ENCODE measurements at regions not wholly inside any gene's neighbourhood (a gene's known extent, or its start where the extent isn't known, plus 50 kb on each side); places are given as distances from the start of the nearest gene placed in this dataset.

- no peaks in the 10 kb centered on the region for H3K4me1 ChIP-seq (ENCODE audit: control insufficient read depth, insufficient read depth, low read length)
- TF ChIP-seq ZNF529 (tag by site-specific recombination; IDR thresholded peaks at IDR 0.05; ENCODE audit: insufficient replicate concordance) (no peak), ZNF776 (tag by site-specific recombination; IDR thresholded peaks at IDR 0.05; ENCODE audit: borderline replicate concordance) (no peak)
- H3K9me3 ChIP-seq (ENCODE audit: control insufficient read depth, insufficient read depth, low read depth, low read length): no peaks in the 10 kb centered on the region
- ChIA-PET CTCF (interaction anchor here (0.6 to 5.6 kb wide), 3 partner anchors 11 to 50 kb away, joined by 3 to 39 read pairs (median 3); no protein-coding TSS in a partner anchor), POLR2A (no interaction called here)
- H3K4me3 ChIP-seq (ENCODE audit: low read depth, low read length): no peak overlapping the region
- H3K36me3 ChIP-seq (ENCODE audit: control insufficient read depth in 2 of 2, insufficient read depth in 1 of 2, low read length in 2 of 2): no peaks in the 10 kb centered on the region
- H3K27ac ChIP-seq (ENCODE audit: extremely low read depth, low read depth, low read length): no peak overlapping the region
Measured at GRCh38 chr10:113442336-113442735, 110.5 kb upstream of the HABP2 start.

- Histone ChIP-seq H3K9me3 (ENCODE audit: control insufficient read depth, insufficient read depth, low read depth, low read length) (no peaks in the 10 kb centered on the region), H3K4me3 (ENCODE audit: low read depth, low read length) (no peak overlapping the region), H3K36me3 (ENCODE audit: control insufficient read depth in 2 of 2, insufficient read depth in 1 of 2, low read length in 2 of 2) (no peaks in the 10 kb centered on the region), H3K27ac (ENCODE audit: extremely low read depth, low read depth, low read length) (no peak overlapping the region), H3K4me1 (ENCODE audit: control insufficient read depth, insufficient read depth, low read length) (no peaks in the 10 kb centered on the region)
- CTCF ChIA-PET: interaction anchor here (0.6 to 5.6 kb wide), 4 partner anchors 10 to 880 kb away, joined by 3 to 39 read pairs (median 6); no protein-coding TSS in a partner anchor
- TF ChIP-seq ZNF354C (tag by site-specific recombination; IDR thresholded peaks at IDR 0.05; ENCODE audit: borderline replicate concordance, low read depth): no peak
- TF ChIP-seq ZBTB6 (tag by site-specific recombination; IDR thresholded peaks at IDR 0.05): no peak
- TF ChIP-seq ZNF202 (tag by site-specific recombination; IDR thresholded peaks at IDR 0.05; ENCODE audit: borderline replicate concordance): no peak
- TF ChIP-seq GLI4 (tag by site-specific recombination; IDR thresholded peaks at IDR 0.05): no peak
- no peak for TF ChIP-seq ZNF362 (tag by site-specific recombination; IDR thresholded peaks at IDR 0.05)
- TF ChIP-seq ZBTB1 (tag by site-specific recombination; IDR thresholded peaks at IDR 0.05): no peak
- POLR2A ChIA-PET: no interaction called here
Measured at GRCh38 chr10:113443141-113443925, 109.5 kb upstream of the HABP2 start.

DNA sequence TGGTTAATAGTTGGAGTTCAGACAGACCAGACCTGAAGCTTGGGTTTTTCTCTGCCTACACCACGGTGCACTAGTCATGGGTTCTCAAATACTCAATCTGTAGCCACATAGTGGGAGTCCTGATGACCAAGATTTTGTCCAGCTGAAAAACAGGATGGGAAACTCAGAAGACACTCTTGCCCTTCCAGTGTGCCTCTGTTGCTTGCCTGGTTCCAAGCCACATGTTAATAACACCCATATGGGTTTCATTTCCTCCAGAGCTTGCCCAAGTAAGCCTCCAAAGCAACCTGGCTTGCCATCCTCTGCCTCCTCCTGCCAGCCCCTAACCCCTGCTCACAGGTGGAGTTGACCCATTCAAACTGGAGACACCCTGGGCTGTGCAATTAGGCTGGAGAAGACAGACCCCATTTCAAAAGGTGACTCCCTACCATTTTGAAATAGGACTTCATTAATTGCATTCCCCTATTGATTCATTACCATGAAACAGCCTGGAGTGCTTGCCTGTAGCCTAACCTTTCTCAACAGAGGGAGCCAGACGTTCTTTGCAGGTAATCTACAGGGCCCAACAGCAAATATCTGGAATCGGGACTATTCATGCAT lies 108.0 kb upstream of the HABP2 start:
- no peaks in the 10 kb centered on the region for H3K36me3 ChIP-seq (ENCODE audit: control insufficient read depth in 2 of 2, insufficient read depth in 1 of 2, low read length in 2 of 2)
- H3K9me3 ChIP-seq (ENCODE audit: control insufficient read depth, insufficient read depth, low read depth, low read length): no peaks in the 10 kb centered on the region
- H3K4me1 ChIP-seq (ENCODE audit: control insufficient read depth, insufficient read depth, low read length): no peaks in the 10 kb centered on the region
- TF ChIP-seq ZFHX2 (tag by site-specific recombination; conservative IDR thresholded peaks at IDR 0.05) (no peak), ZNF112 (tag by site-specific recombination; IDR thresholded peaks at IDR 0.05) (no peak), ZNF785 (tag by site-specific recombination; IDR thresholded peaks at IDR 0.05) (no peak), KLF10 (tag by site-specific recombination; IDR thresholded peaks at IDR 0.05) (no peak), ZSCAN16 (tag by site-specific recombination; IDR thresholded peaks at IDR 0.05) (no peak), ZBTB20 (tag by site-specific recombination; IDR thresholded peaks at IDR 0.05) (no peak), ZNF701 (tag by site-specific recombination; IDR thresholded peaks at IDR 0.05) (no peak), ZNF768 (tag by site-specific recombination; IDR thresholded peaks at IDR 0.05) (no peak), ELK4 (IDR thresholded peaks at IDR 0.05; ENCODE audit: borderline replicate concordance, low read depth, low read length) (no peak), ZNF501 (tag by site-specific recombination; IDR thresholded peaks at IDR 0.05) (no peak)
- TF ChIP-seq, protein P1, sequence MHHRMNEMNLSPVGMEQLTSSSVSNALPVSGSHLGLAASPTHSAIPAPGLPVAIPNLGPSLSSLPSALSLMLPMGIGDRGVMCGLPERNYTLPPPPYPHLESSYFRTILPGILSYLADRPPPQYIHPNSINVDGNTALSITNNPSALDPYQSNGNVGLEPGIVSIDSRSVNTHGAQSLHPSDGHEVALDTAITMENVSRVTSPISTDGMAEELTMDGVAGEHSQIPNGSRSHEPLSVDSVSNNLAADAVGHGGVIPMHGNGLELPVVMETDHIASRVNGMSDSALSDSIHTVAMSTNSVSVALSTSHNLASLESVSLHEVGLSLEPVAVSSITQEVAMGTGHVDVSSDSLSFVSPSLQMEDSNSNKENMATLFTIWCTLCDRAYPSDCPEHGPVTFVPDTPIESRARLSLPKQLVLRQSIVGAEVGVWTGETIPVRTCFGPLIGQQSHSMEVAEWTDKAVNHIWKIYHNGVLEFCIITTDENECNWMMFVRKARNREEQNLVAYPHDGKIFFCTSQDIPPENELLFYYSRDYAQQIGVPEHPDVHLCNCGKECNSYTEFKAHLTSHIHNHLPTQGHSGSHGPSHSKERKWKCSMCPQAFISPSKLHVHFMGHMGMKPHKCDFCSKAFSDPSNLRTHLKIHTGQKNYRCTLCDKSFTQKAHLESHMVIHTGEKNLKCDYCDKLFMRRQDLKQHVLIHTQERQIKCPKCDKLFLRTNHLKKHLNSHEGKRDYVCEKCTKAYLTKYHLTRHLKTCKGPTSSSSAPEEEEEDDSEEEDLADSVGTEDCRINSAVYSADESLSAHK (tag by site-specific recombination; IDR thresholded peaks at IDR 0.05): no peak
- ChIA-PET CTCF (interaction anchor here (0.8 to 5.6 kb wide), 2 partner anchors 9 to 118 kb away, joined by 5 to 39 read pairs; no protein-coding TSS in a partner anchor), POLR2A (no interaction called here)
- H3K4me3 ChIP-seq (ENCODE audit: low read depth, low read length): no peak overlapping the region
- H3K27ac ChIP-seq (ENCODE audit: extremely low read depth, low read depth, low read length): no peak overlapping the region

Data from HEK293 (cell line).